ENCODE measurements at regions not wholly inside any gene's neighbourhood (a gene's known extent, or its start where the extent isn't known, plus 50 kb on each side); places are given as distances from the start of the nearest gene placed in this dataset.

DNA sequence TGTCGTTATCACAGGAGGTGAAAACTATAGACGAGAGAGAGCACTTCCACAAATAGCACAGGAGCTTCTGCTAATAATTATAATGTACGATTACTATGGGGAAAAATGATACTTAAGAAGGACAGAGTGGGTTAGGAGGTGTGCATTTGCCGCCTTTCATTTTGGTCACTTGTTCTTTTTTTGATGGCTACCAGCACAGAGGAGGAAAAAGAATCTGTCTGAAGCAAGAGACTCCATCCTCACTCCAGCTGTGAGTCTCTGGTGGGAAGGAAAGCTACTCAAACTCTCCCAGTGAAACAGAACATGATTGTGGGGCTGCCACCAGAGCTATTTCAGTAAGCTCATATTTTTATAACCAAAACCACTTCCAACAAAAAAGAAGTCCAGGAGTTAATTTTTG is 270.4 kb upstream of the TMEM161B start:
- no peak for DNase-seq (ENCODE audit: low read depth)
- TF ChIP-seq, protein P1, sequence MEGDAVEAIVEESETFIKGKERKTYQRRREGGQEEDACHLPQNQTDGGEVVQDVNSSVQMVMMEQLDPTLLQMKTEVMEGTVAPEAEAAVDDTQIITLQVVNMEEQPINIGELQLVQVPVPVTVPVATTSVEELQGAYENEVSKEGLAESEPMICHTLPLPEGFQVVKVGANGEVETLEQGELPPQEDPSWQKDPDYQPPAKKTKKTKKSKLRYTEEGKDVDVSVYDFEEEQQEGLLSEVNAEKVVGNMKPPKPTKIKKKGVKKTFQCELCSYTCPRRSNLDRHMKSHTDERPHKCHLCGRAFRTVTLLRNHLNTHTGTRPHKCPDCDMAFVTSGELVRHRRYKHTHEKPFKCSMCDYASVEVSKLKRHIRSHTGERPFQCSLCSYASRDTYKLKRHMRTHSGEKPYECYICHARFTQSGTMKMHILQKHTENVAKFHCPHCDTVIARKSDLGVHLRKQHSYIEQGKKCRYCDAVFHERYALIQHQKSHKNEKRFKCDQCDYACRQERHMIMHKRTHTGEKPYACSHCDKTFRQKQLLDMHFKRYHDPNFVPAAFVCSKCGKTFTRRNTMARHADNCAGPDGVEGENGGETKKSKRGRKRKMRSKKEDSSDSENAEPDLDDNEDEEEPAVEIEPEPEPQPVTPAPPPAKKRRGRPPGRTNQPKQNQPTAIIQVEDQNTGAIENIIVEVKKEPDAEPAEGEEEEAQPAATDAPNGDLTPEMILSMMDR (conservative IDR thresholded peaks at IDR 0.05; ENCODE audit: low read depth, low read length): no peak
- no peak overlapping the region for H3K4me3 ChIP-seq (ENCODE audit: low read depth, low read length)

DNA sequence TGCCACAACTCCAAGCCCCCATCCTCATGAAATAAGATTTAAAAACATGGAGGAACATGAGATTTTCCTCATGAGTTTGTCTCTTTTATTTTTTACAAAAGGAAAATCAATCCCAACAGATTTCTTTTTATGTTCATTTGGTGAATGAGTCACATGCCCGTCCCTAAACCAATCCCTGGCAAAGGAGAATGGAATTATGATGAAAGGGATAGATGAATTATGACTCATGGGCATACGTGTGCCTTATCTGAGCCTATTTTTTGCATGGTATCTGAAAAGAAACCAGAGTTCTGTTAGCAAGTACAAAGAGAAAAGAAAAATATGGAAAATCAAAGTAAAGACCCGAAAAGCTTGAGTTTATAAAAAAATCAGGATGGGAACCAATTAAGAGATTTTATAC is 267.5 kb upstream of the TMEM161B start:
- TF ChIP-seq, protein P1 (conservative IDR thresholded peaks at IDR 0.05; ENCODE audit: low read depth, low read length): no peak
- DNase-seq (ENCODE audit: low read depth): no peak
- no peak overlapping the region for H3K4me3 ChIP-seq (ENCODE audit: low read depth, low read length)

DNA sequence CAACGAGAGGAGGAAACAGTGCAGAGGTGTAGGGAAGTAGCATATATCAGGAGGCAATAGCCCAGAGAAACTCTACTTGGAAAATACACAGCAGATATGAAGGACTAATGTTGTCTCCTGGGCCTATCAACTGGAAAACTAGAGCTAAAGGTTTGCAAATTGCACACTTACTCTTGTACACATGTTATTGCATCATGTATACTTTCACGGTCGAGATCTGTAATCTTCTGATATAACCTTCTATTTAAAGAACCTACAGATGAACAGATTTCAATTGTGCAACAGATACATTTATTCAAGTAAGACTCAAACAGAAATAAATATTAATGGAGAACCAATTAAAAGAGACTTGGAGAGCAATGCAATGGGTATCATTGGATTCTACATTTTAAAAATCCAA is 256.3 kb upstream of the TMEM161B start:
- TF ChIP-seq, protein P1 (conservative IDR thresholded peaks at IDR 0.05; ENCODE audit: low read depth, low read length): no peak
- no peak for DNase-seq (ENCODE audit: low read depth)
- H3K4me3 ChIP-seq (ENCODE audit: low read depth, low read length): no peak overlapping the region

DNA sequence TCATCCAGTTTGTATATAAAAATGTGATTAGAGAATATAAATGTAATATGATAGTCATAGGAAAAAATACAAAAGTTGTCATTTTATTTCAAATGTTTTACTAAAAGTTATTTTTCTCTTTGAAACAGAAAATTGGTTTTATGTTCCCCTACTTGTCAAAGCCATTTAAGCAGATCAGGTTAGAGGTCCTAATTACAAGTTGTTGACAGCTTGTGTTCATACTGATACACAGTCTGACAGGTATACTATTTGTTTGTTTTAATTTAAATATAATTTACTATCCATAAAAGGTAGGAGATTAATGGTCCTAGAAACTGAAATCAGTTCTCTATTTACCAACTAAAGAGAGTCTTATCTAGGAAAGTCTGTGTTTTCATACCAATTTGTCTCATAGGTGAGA is 250.4 kb upstream of the TMEM161B start:
- TF ChIP-seq, protein P1 (conservative IDR thresholded peaks at IDR 0.05; ENCODE audit: low read depth, low read length): no peak
- H3K4me3 ChIP-seq (ENCODE audit: low read depth, low read length): no peak overlapping the region
- DNase-seq (ENCODE audit: low read depth): no peak

DNA sequence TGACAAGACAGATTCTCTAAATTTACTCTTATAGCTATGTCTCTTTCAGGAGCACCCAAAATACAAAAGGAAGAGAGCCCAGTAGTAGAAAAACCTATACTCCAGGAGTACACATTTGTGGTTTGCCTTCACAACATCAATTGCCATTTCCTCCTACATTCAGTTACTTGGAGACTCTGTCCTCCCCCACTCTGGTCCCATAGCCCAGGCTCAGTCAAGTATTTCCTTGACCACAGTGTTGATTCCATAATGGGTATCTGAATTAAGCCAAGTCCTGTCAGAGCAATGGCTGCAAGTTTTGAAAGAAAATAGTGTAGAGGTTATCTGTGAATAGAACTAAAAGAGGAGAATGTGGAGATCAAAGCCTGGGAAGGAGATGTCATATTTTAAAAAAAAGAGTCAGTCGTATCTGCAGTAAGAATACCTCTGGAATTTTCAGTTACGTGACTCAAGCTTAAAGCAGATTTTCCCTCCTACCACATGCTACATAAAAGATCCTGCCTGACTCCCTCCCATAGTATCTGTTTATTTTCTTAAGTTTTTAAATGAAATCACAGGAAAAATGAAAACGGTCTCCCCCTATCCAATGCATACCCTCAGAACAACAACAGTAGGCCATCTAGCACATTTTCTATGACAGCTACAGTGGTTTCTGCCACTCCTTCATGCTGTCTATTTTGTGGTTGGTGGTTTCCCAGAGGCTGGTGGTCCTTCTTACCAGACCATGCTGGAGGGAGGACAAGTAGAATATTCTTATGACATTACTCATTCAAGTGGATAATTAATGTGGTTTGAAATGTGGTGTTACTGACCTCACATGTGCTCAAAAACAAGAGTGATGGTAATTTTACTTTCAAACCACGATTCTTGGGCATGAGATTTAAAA is 249.7 kb upstream of the TMEM161B start:
- DNase-seq (ENCODE audit: low read depth): no peak
- H3K4me3 ChIP-seq (ENCODE audit: low read depth, low read length): no peak overlapping the region
- TF ChIP-seq, protein P1 (conservative IDR thresholded peaks at IDR 0.05; ENCODE audit: low read depth, low read length): no peak

DNA sequence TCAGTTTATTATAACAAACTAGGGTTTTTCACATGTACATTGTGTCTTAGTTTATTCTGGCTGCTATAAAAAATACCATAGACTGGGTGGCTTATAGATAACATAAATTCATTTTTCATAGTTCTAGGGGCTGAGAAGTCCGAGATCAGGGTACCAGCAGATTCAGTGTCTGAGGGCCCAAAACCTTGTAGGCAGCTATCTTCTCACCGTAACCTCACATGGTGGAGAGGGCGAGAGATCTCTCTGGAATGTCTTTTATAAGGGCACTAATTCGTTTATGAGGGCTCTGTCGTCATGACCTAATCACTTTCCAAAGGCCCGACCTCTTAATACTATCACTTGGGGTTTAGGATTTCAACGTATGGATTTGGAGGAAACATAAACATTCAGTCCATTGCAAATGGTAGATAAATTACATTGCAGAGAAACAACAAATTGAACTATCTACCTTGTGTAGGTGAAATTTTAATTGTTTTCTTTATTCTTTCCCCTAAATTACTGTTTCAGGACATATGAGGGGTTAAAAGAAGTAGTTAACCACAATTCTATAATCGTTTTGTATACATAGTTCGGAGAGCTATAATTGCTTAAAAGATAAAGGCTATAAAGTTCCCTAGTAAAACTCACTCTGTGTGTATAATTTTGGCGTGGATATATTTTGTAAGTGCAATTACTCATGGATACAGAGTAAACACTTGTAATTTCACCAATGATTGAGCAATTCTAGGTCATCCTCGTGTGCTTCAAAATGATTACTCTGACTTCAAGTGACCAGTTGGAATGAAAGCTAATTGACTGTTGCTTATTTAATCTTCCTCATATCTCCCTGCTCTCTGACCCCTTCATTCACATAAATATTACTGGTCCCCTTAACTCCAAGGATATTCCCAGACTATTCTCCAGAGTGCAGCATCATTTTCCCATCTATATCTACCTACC is 247.5 kb upstream of the TMEM161B start:
- no peak for DNase-seq (ENCODE audit: low read depth)
- TF ChIP-seq, protein P1 (conservative IDR thresholded peaks at IDR 0.05; ENCODE audit: low read depth, low read length): no peak
- no peak overlapping the region for H3K4me3 ChIP-seq (ENCODE audit: low read depth, low read length)
